GM12878 (cell line): ENCODE measurements at regions not wholly inside any gene's neighbourhood (a gene's known extent, or its start where the extent isn't known, plus 50 kb on each side); places are given as distances from the start of the nearest gene placed in this dataset.

Experiments used
- ATAC-seq: fragments of 200-7000 bp; cut with Tn5 transposase; 3 replicates; pipeline ENCODE4 v1.9.1; 2020; ENCODE audit warnings: mild to moderate bottlenecking, moderate library complexity
- BruUV-seq: library from RNA; stranded (reverse); fragments of 400-500 nt; replicated peaks from 2 replicates; lab custom pipeline; 2021; lab: Mats Ljungman, UMichigan
- CTCF ChIA-PET: fragments of 300-600 bp; sonication (Branson Sonifier 250); formaldehyde crosslinking; extraction: SDS; loops from one replicate; lab custom pipeline; 2021; ENCODE audit warnings: inconsistent platforms; lab: Yijun Ruan, JAX
- POLR2A ChIA-PET: fragments of 350-600 bp; formaldehyde crosslinking; extraction: SDS; loops from one replicate; lab custom pipeline; 2021; ENCODE audit warnings: inconsistent platforms; lab: Charles Lee
- RAD21 ChIA-PET: fragments of 300-600 bp; sonication (Branson Sonifier 250); formaldehyde crosslinking; loops from one replicate; lab custom pipeline; 2023; ENCODE audit warnings: antibody characterized with exemption; ENCODE audit not compliant: unreplicated experiment; lab: Charles Lee
- SMC1A ChIA-PET: fragments of 300-600 bp; sonication (Branson Sonifier 250); formaldehyde crosslinking; loops from one replicate; lab custom pipeline; 2023; ENCODE audit not compliant: unreplicated experiment, uncharacterized antibody; lab: Charles Lee
- DNase-seq: peaks from one replicate; pipeline ENCODE4 v3.0.0-alpha.2; 2011; ENCODE audit warnings: low read depth, low spot score
- FAIRE-seq: peaks from 3 replicates; lab custom pipeline; 2011; peaks lifted over from hg19 to GRCh38; lab: Jason Lieb, UNC
- H2AFZ ChIP-seq: 2 replicates; pipeline ENCODE4 v1.6.0; 2011; ENCODE audit warnings: low read depth, low read length, control low read depth; ENCODE audit not compliant: control insufficient read depth
- H3K27ac ChIP-seq: 2 replicates; pipeline ENCODE4 v1.5.1; 2011; ENCODE audit warnings: control low read depth; ENCODE audit not compliant: control insufficient read depth, insufficient read depth
- H3K27me3 ChIP-seq, 2 experiments: replicated peaks in 1 of 2; 2 replicates each; pipeline versions ENCODE4 v1.6.0 to v1.6.1; 2011; ENCODE audit warnings: low read length in 1 of 2; ENCODE audit not compliant: control insufficient read depth in 2 of 2, insufficient read depth in 2 of 2
- H3K36me3 ChIP-seq, 2 experiments: 2 replicates each; pipeline ENCODE4 v1.5.1; 2011; ENCODE audit warnings: low read length in 1 of 2; ENCODE audit not compliant: control insufficient read depth in 2 of 2, insufficient read depth in 2 of 2
- H3K4me1 ChIP-seq: 2 replicates; pipeline ENCODE4 v1.6.1; 2011; ENCODE audit warnings: mild to moderate bottlenecking, low read length, moderate library complexity, mixed read lengths; ENCODE audit not compliant: control insufficient read depth, insufficient read depth
- H3K4me2 ChIP-seq: 2 replicates; pipeline ENCODE4 v1.6.0; 2011; ENCODE audit warnings: control low read depth; ENCODE audit not compliant: control insufficient read depth, insufficient read depth
- H3K4me3 ChIP-seq: fragments of 200-600 bp; sonication (generic); 2 replicates; pipeline ENCODE4 v1.5.1; 2016
- H3K79me2 ChIP-seq: 2 replicates; pipeline ENCODE4 v1.6.0; 2011; ENCODE audit warnings: low read length; ENCODE audit not compliant: control insufficient read depth, insufficient read depth
- H3K9ac ChIP-seq: 2 replicates; pipeline ENCODE4 v1.8.0; 2011; ENCODE audit warnings: low read length, control low read depth, mixed read lengths; ENCODE audit not compliant: control insufficient read depth, insufficient read depth
- H3K9me3 ChIP-seq: replicated peaks from 3 replicates; pipeline ENCODE4 v1.5.1; 2011; ENCODE audit warnings: mild to moderate bottlenecking, low read length; ENCODE audit not compliant: control insufficient read depth, insufficient read depth
- H4K20me1 ChIP-seq: 2 replicates; pipeline ENCODE4 v1.6.0; 2011; ENCODE audit not compliant: control insufficient read depth, insufficient read depth
- CHD2 ChIP-seq: IDR thresholded peaks from 2 replicates; pipeline ENCODE4 v1.6.1; 2011; ENCODE audit warnings: low read depth, low read length, improper control_type of control experiment, borderline replicate concordance
- CREB1 ChIP-seq: IDR thresholded peaks from 2 replicates; pipeline ENCODE4 v1.6.1; 2012; ENCODE audit warnings: low read depth, mild to moderate bottlenecking, inconsistent platforms
- EGR1 ChIP-seq, 2 experiments: IDR thresholded peaks; 1 replicate in 1 of 2; 2 replicates in 1 of 2; pipeline ENCODE4 v1.6.1; 2011 to 2012; ENCODE audit warnings: low read depth in 2 of 2, low read length in 2 of 2, borderline replicate concordance in 1 of 2, mild to moderate bottlenecking in 1 of 2, moderate library complexity in 1 of 2
- EZH2 ChIP-seq: IDR thresholded peaks from 2 replicates; pipeline ENCODE4 v1.6.1; 2012; ENCODE audit warnings: low read depth, mild to moderate bottlenecking, control low read depth, inconsistent platforms, low read length, borderline replicate concordance; ENCODE audit not compliant: control insufficient read depth
- MEF2A ChIP-seq: IDR thresholded peaks from 2 replicates; pipeline ENCODE4 v1.6.1; 2011; ENCODE audit warnings: low read depth, mild to moderate bottlenecking, low read length, moderate library complexity; ENCODE audit not compliant: insufficient read depth
- NFYA ChIP-seq: IDR thresholded peaks from 2 replicates; pipeline ENCODE4 v1.6.1; 2011; ENCODE audit warnings: low read depth, mild to moderate bottlenecking, low read length, improper control_type of control experiment, borderline replicate concordance
- POLR2AphosphoS5 ChIP-seq: IDR thresholded peaks from 2 replicates; pipeline ENCODE4 v1.6.1; 2011; ENCODE audit warnings: mild to moderate bottlenecking, low read length, inconsistent platforms
- RBBP5 ChIP-seq: fragments of 200-600 bp; sonication (generic); conservative IDR thresholded peaks from 2 replicates; pipeline ENCODE4 v1.6.1; 2016
- SMAD5 ChIP-seq: IDR thresholded peaks from 2 replicates; pipeline ENCODE4 v1.6.1; 2016; ENCODE audit warnings: antibody characterized with exemption, low read depth
- SRF ChIP-seq, 2 experiments: IDR thresholded peaks; 2 replicates each; pipeline ENCODE4 v1.6.1; 2011; ENCODE audit warnings: low read depth in 2 of 2, low read length in 2 of 2, mild to moderate bottlenecking in 1 of 2, moderate library complexity in 1 of 2
- TCF7 ChIP-seq: IDR thresholded peaks from 2 replicates; pipeline ENCODE4 v1.6.1; 2014; ENCODE audit warnings: antibody characterized with exemption, borderline replicate concordance
- WGBS: methylation state at CpG from one replicate; pipeline ENCODE4 v1.1.6; 2016; ENCODE audit warnings: low lambda C conversion rate; ENCODE audit not compliant: insufficient replicate concordance, insufficient coverage; ENCODE audit errors: missing lambda C conversion rate; 5-methylcytosine and 5-hydroxymethylcytosine counted together
- in situ Hi-C: fragments of 300-500 bp; cut with MboI; formaldehyde crosslinking; loops from 9 replicates; pipeline ENCODE4 v1.14.3; 2018; ENCODE audit warnings: mixed read lengths
- intact Hi-C: fragments of 100-400 bp; cut with micrococcal nuclease; formaldehyde crosslinking; loops from one replicate; pipeline ENCODE4 v1.14.2; 2022; ENCODE audit not compliant: unreplicated experiment
- TF ChIP-seq, protein P1 (sequence below): IDR thresholded peaks from 2 replicates; pipeline ENCODE4 v1.6.1; 2011; ENCODE audit warnings: mild to moderate bottlenecking, low read depth, low read length, moderate library complexity; ENCODE audit not compliant: insufficient replicate concordance

DNA sequence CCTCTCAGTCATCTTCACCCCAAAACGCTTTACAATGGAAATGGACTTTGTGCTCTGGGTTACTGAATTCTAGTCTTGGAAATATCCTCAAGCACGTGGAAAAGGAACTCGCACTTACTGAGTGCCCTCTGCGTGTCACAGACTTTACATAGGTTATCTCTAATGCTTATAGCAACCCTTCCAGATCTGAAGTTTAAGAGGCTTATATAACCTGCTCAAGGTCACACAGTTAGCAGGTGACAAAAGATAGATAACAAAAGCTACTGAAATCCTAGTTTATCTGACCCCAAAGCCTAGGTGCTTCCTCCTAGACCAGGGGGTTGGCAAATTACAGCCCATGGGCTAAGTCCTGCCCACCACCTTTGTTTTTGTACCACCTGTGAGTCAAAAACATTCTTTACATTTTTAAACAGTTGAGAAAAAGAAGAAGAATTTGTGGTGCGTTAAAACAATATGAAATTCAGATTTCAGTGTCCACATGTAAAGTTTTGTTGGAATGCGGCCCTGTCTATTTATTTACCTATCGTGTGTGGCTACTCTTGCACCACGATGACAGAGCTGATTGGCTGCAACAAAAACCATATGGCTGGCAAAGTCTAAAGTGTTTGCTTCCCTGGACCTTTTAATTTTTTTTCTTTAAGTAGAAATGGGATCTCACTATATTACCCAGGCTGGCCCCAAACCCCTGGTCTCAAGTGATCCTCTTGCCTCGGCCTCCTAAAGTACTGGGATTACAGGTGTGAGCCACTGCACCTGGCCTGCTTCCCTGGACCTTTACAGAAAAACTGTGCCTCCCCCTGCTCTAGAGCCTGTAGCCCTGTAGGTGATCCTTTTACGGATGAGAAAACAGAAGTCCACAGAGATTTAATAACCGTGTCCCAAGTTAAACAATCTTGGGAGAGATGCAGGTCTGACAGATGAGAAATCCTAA is 110.2 kb upstream of the RREB1 start:
- ChIA-PET POLR2A (no interaction called here), SMC1A (no interaction called here), CTCF (no interaction called here), RAD21 (no interaction called here)
- in situ Hi-C loops = no loop called here
- H4K20me1 ChIP-seq = no peaks in the 10 kb centered on the region; the same call in 1 of the 2 replicates
- no peak overlapping the region for H2AFZ ChIP-seq
- no peaks in the 10 kb centered on the region for H3K79me2 ChIP-seq
- H3K9me3 ChIP-seq = no peaks in the 10 kb centered on the region
- intact Hi-C loops = no loop called here
- 51% methylated on average over 11 of the region's 11 CpGs for whole genome bisulfite sequencing
- no peak for TF ChIP-seq SRF (IDR thresholded peaks at IDR 0.05; ENCODE audit: low read depth in 2 of 2, low read length in 2 of 2)
- TF ChIP-seq NFYA = no peak
- no peak for TF ChIP-seq TCF7
- TF ChIP-seq MEF2A = no peak
- no peak for TF ChIP-seq EGR1 (IDR thresholded peaks at IDR 0.05; ENCODE audit: borderline replicate concordance in 1 of 2, low read depth in 2 of 2, low read length in 2 of 2)
- TF ChIP-seq CREB1 = no peak
- no peak for TF ChIP-seq EZH2
- TF ChIP-seq RBBP5 = no peak
- no peak for TF ChIP-seq POLR2AphosphoS5
- no peak for TF ChIP-seq CHD2
- TF ChIP-seq, protein P1, sequence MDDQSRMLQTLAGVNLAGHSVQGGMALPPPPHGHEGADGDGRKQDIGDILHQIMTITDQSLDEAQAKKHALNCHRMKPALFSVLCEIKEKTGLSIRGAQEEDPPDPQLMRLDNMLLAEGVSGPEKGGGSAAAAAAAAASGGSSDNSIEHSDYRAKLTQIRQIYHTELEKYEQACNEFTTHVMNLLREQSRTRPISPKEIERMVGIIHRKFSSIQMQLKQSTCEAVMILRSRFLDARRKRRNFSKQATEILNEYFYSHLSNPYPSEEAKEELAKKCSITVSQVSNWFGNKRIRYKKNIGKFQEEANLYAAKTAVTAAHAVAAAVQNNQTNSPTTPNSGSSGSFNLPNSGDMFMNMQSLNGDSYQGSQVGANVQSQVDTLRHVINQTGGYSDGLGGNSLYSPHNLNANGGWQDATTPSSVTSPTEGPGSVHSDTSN = no peak
- TF ChIP-seq SMAD5 = no peak
- H3K36me3 ChIP-seq = no peaks in the 10 kb centered on the region
- no peak for ATAC-seq
- H3K4me3 ChIP-seq = no peak overlapping the region
- BruUV-seq = no TSS peak
- FAIRE-seq = no peak
- H3K9ac ChIP-seq = no peak overlapping the region
- no peak for DNase-seq
- no peaks in the 10 kb centered on the region for H3K4me1 ChIP-seq
- no peaks in the 10 kb centered on the region for H3K27me3 ChIP-seq
- H3K27ac ChIP-seq = no peak overlapping the region
- H3K4me2 ChIP-seq = no peak overlapping the region
